Esophagus muscularis mucosa (tissue), 4 donors: ENCODE measurements at regions not wholly inside any gene's neighbourhood (a gene's known extent, or its start where the extent isn't known, plus 50 kb on each side); places are given as distances from the start of the nearest gene placed in this dataset.

Source experiments
- DNase-seq: peaks from one replicate; pipeline ENCODE4 v3.0.0-alpha.2; 2017; ENCODE audit errors: extremely low spot score
- H3K27ac ChIP-seq, 4 donors: fragments of 200-600 bp; sonication (generic); replicated peaks in 1 of 4; 1 replicate in 3 of 4; 2 replicates in 1 of 4; pipeline ENCODE4 v1.5.1; 2016 to 2019; ENCODE audit warnings: mild to moderate bottlenecking in 1 of 4
- H3K27me3 ChIP-seq, 4 donors: fragments of 200-600 bp; sonication (generic); one replicate each; pipeline versions ENCODE4 v1.5.1 to v1.6.0; 2016 to 2019
- H3K36me3 ChIP-seq, 4 donors: fragments of 200-600 bp; sonication (generic); one replicate each; pipeline ENCODE4 v1.5.1; 2016 to 2019
- H3K4me1 ChIP-seq, 4 donors: fragments of 200-600 bp; sonication (generic); one replicate each; pipeline ENCODE4 v1.5.1; 2016 to 2019
- H3K4me3 ChIP-seq, 4 donors: fragments of 200-600 bp; sonication (generic); 1 replicate in 2 of 4; 2 replicates in 2 of 4; pipeline ENCODE4 v1.5.1; 2016 to 2019; ENCODE audit warnings: mild to moderate bottlenecking in 4 of 4, moderate library complexity in 1 of 4
- H3K9me3 ChIP-seq, 4 donors: fragments of 200-600 bp; sonication (generic); 1 replicate in 3 of 4; 2 replicates in 1 of 4; pipeline ENCODE4 v1.5.1; 2016 to 2019
- CTCF ChIP-seq, 3 experiments: fragments of 200-600 bp in 2 of 3; fragments of 450-650 bp in 1 of 3; sonication (generic) in 2 of 3; IDR thresholded peaks; one replicate each; pipeline ENCODE4 v1.5.1; 2017 to 2019; ENCODE audit warnings: antibody characterized with exemption in 3 of 3, mild to moderate bottlenecking in 2 of 3, moderate library complexity in 1 of 3
- EP300 ChIP-seq: sonication (generic); formaldehyde crosslinking; IDR thresholded peaks from one replicate; pipeline ENCODE4 v1.6.1; 2017; ENCODE audit warnings: antibody characterized with exemption
- POLR2A ChIP-seq: fragments of 450-650 bp; IDR thresholded peaks from one replicate; pipeline ENCODE4 v1.6.1; 2017; ENCODE audit warnings: antibody characterized with exemption, moderate library complexity, mild to moderate bottlenecking, low read depth
- POLR2AphosphoS5 ChIP-seq, 2 donors: sonication (generic); formaldehyde crosslinking; IDR thresholded peaks; one replicate each; pipeline ENCODE4 v1.6.1; 2017; ENCODE audit warnings: antibody characterized with exemption in 2 of 2
- WGBS: methylation state at CpG from one replicate; pipeline ENCODE4 v1.1.5; 2018; 5-methylcytosine and 5-hydroxymethylcytosine counted together
- intact Hi-C: fragments of 100-400 bp; cut with DNase I; formaldehyde crosslinking; loops from one replicate; pipeline ENCODE4 v1.15.1; 2023

GRCh38 chr2:220302756-220303155 is 675.3 kb downstream of the SLC4A3 start:
- H3K27me3 ChIP-seq, result no peaks in the 10 kb centered on the region

GRCh38 chr2:220309215-220309614 is 681.8 kb downstream of the SLC4A3 start:
- Histone ChIP-seq H3K27me3 (no peaks in the 10 kb centered on the region), H3K27ac (no peak overlapping the region), H3K9me3 (no peaks in the 10 kb centered on the region), H3K4me3 (no peak overlapping the region), H3K36me3 (no peaks in the 10 kb centered on the region), H3K4me1 (no peaks in the 10 kb centered on the region)
- intact Hi-C loops, result no loop called here
- WGBS, result 85% methylated on average over 1 of the region's 1 CpG
- DNase-seq, result no peak
- TF ChIP-seq EP300 (no peak), CTCF (IDR thresholded peaks at IDR 0.05) (no peak), POLR2AphosphoS5 (IDR thresholded peaks at IDR 0.05) (no peak), POLR2A (no peak)

More at GRCh38 chr2:220302756-220303155, 675.3 kb downstream of the SLC4A3 start:
- Histone ChIP-seq H3K4me1 (no peaks in the 10 kb centered on the region), H3K4me3 (no peak overlapping the region), H3K36me3 (no peaks in the 10 kb centered on the region), H3K9me3 (no peaks in the 10 kb centered on the region), H3K27ac (no peak overlapping the region)
- no peak for TF ChIP-seq EP300
- TF ChIP-seq POLR2A, result no peak
- no peak for TF ChIP-seq POLR2AphosphoS5 (IDR thresholded peaks at IDR 0.05)
- TF ChIP-seq CTCF (IDR thresholded peaks at IDR 0.05), result no peak
- 82% methylated on average over 1 of the region's 1 CpG for WGBS
- intact Hi-C loops, result no loop called here
- DNase-seq, result no peak

- DNase-seq, result no peak
- Histone ChIP-seq H3K27me3 (no peaks in the 10 kb centered on the region), H3K4me1 (no peaks in the 10 kb centered on the region), H3K4me3 (no peak overlapping the region), H3K27ac (no peak overlapping the region), H3K9me3 (no peaks in the 10 kb centered on the region), H3K36me3 (no peaks in the 10 kb centered on the region)
- TF ChIP-seq CTCF (IDR thresholded peaks at IDR 0.05) (no peak), EP300 (no peak), POLR2AphosphoS5 (IDR thresholded peaks at IDR 0.05) (no peak)
- WGBS, result 66% methylated on average over 1 of the region's 1 CpG
- intact Hi-C loops, result no loop called here
Measured at GRCh38 chr2:220310451-220310861, 683.0 kb downstream of the SLC4A3 start.

GRCh38 chr2:220315098-220315823 is 687.8 kb downstream of the SLC4A3 start:
- H3K4me3 ChIP-seq, result no peak overlapping the region
- no peaks in the 10 kb centered on the region for H3K27me3 ChIP-seq
- no peaks in the 10 kb centered on the region for H3K36me3 ChIP-seq
- H3K4me1 ChIP-seq, result no peaks in the 10 kb centered on the region
- TF ChIP-seq EP300, result no peak
- TF ChIP-seq POLR2AphosphoS5 (IDR thresholded peaks at IDR 0.05), result no peak
- no peak for TF ChIP-seq CTCF (IDR thresholded peaks at IDR 0.05)
- TF ChIP-seq POLR2A, result no peak
- 60% methylated on average over 4 of the region's 4 CpGs for WGBS
- H3K9me3 ChIP-seq, result no peaks in the 10 kb centered on the region
- DNase-seq, result no peak
- intact Hi-C loops, result no loop called here
- no peak overlapping the region for H3K27ac ChIP-seq

GRCh38 chr2:220318037-220318436 is 690.6 kb downstream of the SLC4A3 start:
- DNase-seq, result no peak
- no peaks in the 10 kb centered on the region for H3K9me3 ChIP-seq
- no peak overlapping the region for H3K4me3 ChIP-seq
- 87% methylated on average over 2 of the region's 2 CpGs for WGBS
- no peaks in the 10 kb centered on the region for H3K36me3 ChIP-seq
- intact Hi-C loops, result no loop called here
- no peak overlapping the region for H3K27ac ChIP-seq
- TF ChIP-seq POLR2AphosphoS5 (IDR thresholded peaks at IDR 0.05), result no peak
- no peak for TF ChIP-seq CTCF (IDR thresholded peaks at IDR 0.05)
- no peak for TF ChIP-seq EP300
- TF ChIP-seq POLR2A, result no peak
- no peaks in the 10 kb centered on the region for H3K4me1 ChIP-seq
- no peaks in the 10 kb centered on the region for H3K27me3 ChIP-seq
